ENCODE measurements at regions not wholly inside any gene's neighbourhood (a gene's known extent, or its start where the extent isn't known, plus 50 kb on each side); places are given as distances from the start of the nearest gene placed in this dataset.

DNA sequence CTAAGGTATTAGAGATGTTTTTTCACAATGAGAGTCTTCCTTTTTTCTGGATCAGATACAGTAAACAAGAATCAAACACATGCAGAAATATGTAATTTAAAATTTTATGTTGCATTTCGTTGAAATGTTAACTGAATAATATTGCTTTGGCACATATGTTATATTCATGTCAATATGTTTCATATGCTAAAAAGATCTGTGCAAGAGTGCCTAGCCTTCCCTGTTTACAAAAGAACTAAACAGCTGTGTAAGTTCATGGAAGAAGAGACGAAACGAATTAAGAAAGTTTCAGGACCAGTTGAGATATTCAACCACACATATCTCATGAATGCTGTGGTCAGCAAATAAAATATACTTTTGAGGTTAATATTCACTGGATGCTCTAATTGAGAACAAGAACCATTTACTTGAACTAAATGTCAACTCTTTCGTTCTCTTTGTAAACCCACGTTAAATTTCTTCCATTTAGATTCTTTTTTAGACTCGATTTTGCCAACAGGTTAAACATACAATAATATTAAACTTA lies 289.5 kb downstream of the FOXG1 start (continued):
- no peak for TF ChIP-seq HDAC2 (IDR thresholded peaks at IDR 0.05; ENCODE audit: borderline replicate concordance in 1 of 2, low read depth in 2 of 2, low read length in 2 of 2)
